Stomach (tissue), 8 donors: ENCODE measurements at regions not wholly inside any gene's neighbourhood (a gene's known extent, or its start where the extent isn't known, plus 50 kb on each side); places are given as distances from the start of the nearest gene placed in this dataset.
A peak's percentile ranks its signal among the peaks of the same experiment; 100 is the strongest.

Source experiments
- DNase-seq, 2 donors: peaks; one replicate each; pipeline versions ENCODE4 v3.0.0 to v3.0.0-alpha.2; 2013 to 2019
- H3K27ac ChIP-seq, 5 donors: fragments of 200-600 bp in 4 of 5; sonication (generic) in 4 of 5; one replicate each; pipeline ENCODE4 v1.5.1; 2013 to 2019; ENCODE audit warnings: mild to moderate bottlenecking in 1 of 5, moderate library complexity in 1 of 5
- H3K27me3 ChIP-seq, 3 donors: fragments of 200-600 bp; sonication (generic); one replicate each; pipeline ENCODE4 v1.5.1; 2017 to 2019; ENCODE audit warnings: mixed run types in 1 of 3
- H3K36me3 ChIP-seq, 4 donors: fragments of 200-600 bp; sonication (generic); 1 replicate in 3 of 4; 2 replicates in 1 of 4; pipeline ENCODE4 v1.5.1; 2016 to 2019
- H3K4me1 ChIP-seq, 4 donors: fragments of 200-600 bp; sonication (generic); one replicate each; pipeline ENCODE4 v1.5.1; 2016 to 2019
- H3K4me3 ChIP-seq, 4 donors: fragments of 200-600 bp; sonication (generic) in 3 of 4; one replicate each; pipeline ENCODE4 v1.5.1; 2016 to 2019; ENCODE audit warnings: mild to moderate bottlenecking in 1 of 4
- H3K9me3 ChIP-seq, 4 donors: fragments of 200-600 bp; sonication (generic); one replicate each; pipeline ENCODE4 v1.5.1; 2016 to 2019
- CTCF ChIP-seq, 7 experiments: fragments of 450-650 bp in 4 of 7; fragments of 200-600 bp in 3 of 7; sonication (generic) in 3 of 7; IDR thresholded peaks; one replicate each; pipeline ENCODE4 v1.5.1; 2016 to 2019; ENCODE audit warnings: antibody characterized with exemption in 7 of 7, control low read depth in 2 of 7, mild to moderate bottlenecking in 1 of 7
- EP300 ChIP-seq: sonication (generic); formaldehyde crosslinking; IDR thresholded peaks from one replicate; pipeline ENCODE4 v1.6.1; 2017; ENCODE audit warnings: antibody characterized with exemption
- POLR2A ChIP-seq, 4 donors: fragments of 450-650 bp; IDR thresholded peaks; one replicate each; pipeline ENCODE4 v1.6.1; 2016; ENCODE audit warnings: antibody characterized with exemption in 4 of 4, control low read depth in 2 of 4, mild to moderate bottlenecking in 1 of 4, moderate library complexity in 1 of 4
- POLR2AphosphoS5 ChIP-seq, 3 donors: sonication (generic); formaldehyde crosslinking; IDR thresholded peaks; one replicate each; pipeline ENCODE4 v1.6.1; 2016; ENCODE audit warnings: antibody characterized with exemption in 3 of 3
- WGBS, 5 donors: extraction: QIAGEN DNeasy Blood & Tissue Kit in 3 of 5; methylation state at CpG; one replicate each; pipeline versions ENCODE4 v1.1.5 to v1.1.7; 2013 to 2018; 5-methylcytosine and 5-hydroxymethylcytosine counted together
- intact Hi-C: fragments of 100-400 bp; cut with DNase I; formaldehyde crosslinking; loops from one replicate; pipeline ENCODE4 v1.15.1; 2023; ENCODE audit warnings: low total_unique reads
- donor health status: healthy with polysubstance abuse.
- donor health status: Bipolar disorder and iron deficiency.
- donor health status: healthy.

GRCh38 chr11:115916608-115917007, 412.4 kb upstream of the CADM1 start:
- H3K9me3 ChIP-seq = no peaks in the 10 kb centered on the region
- intact Hi-C loops = no loop called here
- 42 to 82% (median 46%) methylated on average over 2 of the region's 2 CpGs for WGBS, 5 donors

GRCh38 chr11:115912484-115912945, 408.3 kb upstream of the CADM1 start:
- no peaks in the 10 kb centered on the region for H3K27me3 ChIP-seq
- TF ChIP-seq EP300 (no peak), POLR2AphosphoS5 (IDR thresholded peaks at IDR 0.05) (no peak), CTCF (IDR thresholded peaks at IDR 0.05) (no peak), POLR2A (IDR thresholded peaks at IDR 0.05) (no peak)
- intact Hi-C loops = no loop called here

More at GRCh38 chr11:115916608-115917007, 412.4 kb upstream of the CADM1 start:
- TF ChIP-seq EP300 (no peak), POLR2AphosphoS5 (IDR thresholded peaks at IDR 0.05) (no peak), CTCF (IDR thresholded peaks at IDR 0.05) (no peak), POLR2A (IDR thresholded peaks at IDR 0.05) (no peak)
- Histone ChIP-seq H3K4me3 (no peak overlapping the region), H3K4me1 (peaks cover 0 to 9% (median 4%) of the 10 kb centered on the region in 4 donors), H3K36me3 (no peaks in the 10 kb centered on the region), H3K27ac (no peak overlapping the region), H3K27me3 (peaks cover 0 to 4% (median 0%) of the 10 kb centered on the region in 3 donors)
- no peak for DNase-seq

GRCh38 chr11:115911613-115912346, 407.6 kb upstream of the CADM1 start:
- Histone ChIP-seq H3K4me3 (no peak overlapping the region), H3K27ac (no peak overlapping the region), H3K9me3 (no peaks in the 10 kb centered on the region), H3K27me3 (no peaks in the 10 kb centered on the region), H3K4me1 (no peaks in the 10 kb centered on the region), H3K36me3 (no peaks in the 10 kb centered on the region)
- intact Hi-C loops = no loop called here
- peak in 1 of 2 donors; percentile 49 for DNase-seq
- TF ChIP-seq CTCF (IDR thresholded peaks at IDR 0.05) (no peak), EP300 (no peak), POLR2A (IDR thresholded peaks at IDR 0.05) (no peak), POLR2AphosphoS5 (IDR thresholded peaks at IDR 0.05) (no peak)
- 60 to 78% (median 68%) methylated on average over 14 of the region's 14 CpGs for WGBS, 5 donors

More at GRCh38 chr11:115912484-115912945, 408.3 kb upstream of the CADM1 start:
- no peak overlapping the region for H3K27ac ChIP-seq
- no peaks in the 10 kb centered on the region for H3K36me3 ChIP-seq
- no peaks in the 10 kb centered on the region for H3K9me3 ChIP-seq
- DNase-seq = peak in 1 of 2 donors; percentile 31
- H3K4me1 ChIP-seq = no peaks in the 10 kb centered on the region
- no peak overlapping the region for H3K4me3 ChIP-seq
- 77 to 96% (median 91%) methylated on average over 2 of the region's 2 CpGs for WGBS, 5 donors

GRCh38 chr11:115910379-115910778, 406.2 kb upstream of the CADM1 start:
- WGBS, 5 donors = 56 to 82% (median 66%) methylated on average over 1 of the region's 1 CpG
- H3K4me1 ChIP-seq = no peaks in the 10 kb centered on the region
- intact Hi-C loops = no loop called here
- no peak for TF ChIP-seq POLR2AphosphoS5 (IDR thresholded peaks at IDR 0.05)
- no peak overlapping the region for H3K4me3 ChIP-seq
- H3K9me3 ChIP-seq = no peaks in the 10 kb centered on the region
- H3K36me3 ChIP-seq = no peaks in the 10 kb centered on the region
- DNase-seq = no peak
- no peak overlapping the region for H3K27ac ChIP-seq
- H3K27me3 ChIP-seq = peaks cover 0 to 4% (median 0%) of the 10 kb centered on the region in 3 donors

- Histone ChIP-seq H3K27ac (no peak overlapping the region), H3K9me3 (no peaks in the 10 kb centered on the region), H3K4me3 (no peak overlapping the region), H3K4me1 (no peaks in the 10 kb centered on the region), H3K27me3 (peaks cover 0 to 4% (median 0%) of the 10 kb centered on the region in 3 donors), H3K36me3 (no peaks in the 10 kb centered on the region)
- intact Hi-C loops = no loop called here
- no peak for DNase-seq
- TF ChIP-seq POLR2A (IDR thresholded peaks at IDR 0.05) = no peak
- no peak for TF ChIP-seq POLR2AphosphoS5 (IDR thresholded peaks at IDR 0.05)
- TF ChIP-seq EP300 = no peak
- 36 to 64% (median 45%) methylated on average over 3 of the region's 3 CpGs for WGBS, 5 donors
These were observed 402.0 kb upstream of the CADM1 start for GRCh38 chr11:115906171-115906570.
